CD14-positive monocyte (primary cell): ENCODE measurements at regions not wholly inside any gene's neighbourhood (a gene's known extent, or its start where the extent isn't known, plus 50 kb on each side); places are given as distances from the start of the nearest gene placed in this dataset.

ENCODE experiments used
- DNase-seq, 3 donors: peaks; one replicate each; pipeline ENCODE4 v3.0.0-alpha.2; 2011 to 2022
- H2AFZ ChIP-seq: 2 replicates; pipeline ENCODE4 v1.6.0; 2012; ENCODE audit warnings: mild to moderate bottlenecking, low read depth, low read length, inconsistent platforms; ENCODE audit not compliant: insufficient read depth, poor library complexity, severe bottlenecking
- H3K27ac ChIP-seq, 2 donors: 1 replicate in 1 of 2; 2 replicates in 1 of 2; pipeline ENCODE4 v1.5.1; 2012 to 2013; ENCODE audit warnings: low read length in 2 of 2, control low read depth in 1 of 2, inconsistent platforms in 1 of 2, low read depth in 1 of 2, mild to moderate bottlenecking in 1 of 2
- H3K27me3 ChIP-seq, 2 donors: one replicate each; pipeline versions ENCODE4 v1.6.0 to v1.6.1; 2011 to 2013; ENCODE audit warnings: low read length in 2 of 2; ENCODE audit not compliant: control insufficient read depth in 2 of 2, insufficient read depth in 2 of 2
- H3K36me3 ChIP-seq, 2 donors: replicated peaks in 1 of 2; 1 replicate in 1 of 2; 2 replicates in 1 of 2; pipeline versions ENCODE4 v1.5.1 to v1.6.1; 2012 to 2013; ENCODE audit warnings: low read length in 2 of 2, control low read depth in 1 of 2, inconsistent platforms in 1 of 2, mild to moderate bottlenecking in 1 of 2; ENCODE audit not compliant: insufficient read depth in 2 of 2, control insufficient read depth in 1 of 2
- H3K4me1 ChIP-seq, 2 donors: 1 replicate in 1 of 2; 2 replicates in 1 of 2; pipeline versions ENCODE4 v1.5.1 to v1.6.1; 2012 to 2013; ENCODE audit warnings: low read length in 2 of 2, control low read depth in 1 of 2, inconsistent platforms in 1 of 2, mild to moderate bottlenecking in 1 of 2, moderate library complexity in 1 of 2; ENCODE audit not compliant: insufficient read depth in 2 of 2, control insufficient read depth in 1 of 2
- H3K4me2 ChIP-seq: replicated peaks from 2 replicates; pipeline ENCODE3; 2012; ENCODE audit warnings: low read length, moderate library complexity, mild to moderate bottlenecking; ENCODE audit not compliant: poor library complexity, severe bottlenecking; ENCODE audit errors: extremely low read depth
- H3K4me3 ChIP-seq, 3 experiments: fragments of 200-600 bp in 1 of 3; sonication (generic) in 1 of 3; replicated peaks in 1 of 3; 1 replicate in 2 of 3; 2 replicates in 1 of 3; pipeline ENCODE4 v1.5.1; 2011 to 2013; ENCODE audit warnings: low read length in 3 of 3, mild to moderate bottlenecking in 3 of 3, control low read depth in 2 of 3, low read depth in 2 of 3, inconsistent platforms in 1 of 3, moderate library complexity in 1 of 3
- H3K79me2 ChIP-seq: 2 replicates; pipeline ENCODE4 v1.6.0; 2012; ENCODE audit warnings: mild to moderate bottlenecking, control low read depth, inconsistent platforms, low read length, moderate library complexity; ENCODE audit not compliant: insufficient read depth
- H3K9ac ChIP-seq: 2 replicates; pipeline ENCODE4 v1.6.0; 2017; ENCODE audit warnings: low read length, mild to moderate bottlenecking; ENCODE audit not compliant: insufficient read depth, poor library complexity, severe bottlenecking
- H3K9me3 ChIP-seq, 2 donors: replicated peaks in 1 of 2; 1 replicate in 1 of 2; 2 replicates in 1 of 2; pipeline versions ENCODE4 v1.5.1 to v1.6.1; 2012 to 2013; ENCODE audit warnings: low read length in 2 of 2, control low read depth in 1 of 2; ENCODE audit not compliant: control insufficient read depth in 1 of 2, insufficient read depth in 1 of 2
- H4K20me1 ChIP-seq: 2 replicates; pipeline ENCODE4 v1.6.0; 2012; ENCODE audit warnings: mild to moderate bottlenecking, low read length, control low read depth, moderate library complexity; ENCODE audit not compliant: insufficient read depth
- H3K27ac Mint-ChIP-seq, 7 donors: one replicate each; pipeline ENCODE4 v1.8.0; 2020; ENCODE audit warnings: mild to moderate bottlenecking in 7 of 7, mixed read lengths in 7 of 7, moderate library complexity in 6 of 7, inconsistent platforms in 2 of 7
- H3K27me3 Mint-ChIP-seq, 3 donors: one replicate each; pipeline ENCODE4 v1.8.0; 2021 to 2022; ENCODE audit warnings: low read depth in 3 of 3, mild to moderate bottlenecking in 3 of 3, mixed read lengths in 3 of 3, moderate library complexity in 3 of 3, inconsistent platforms in 1 of 3
- H3K36me3 Mint-ChIP-seq, 2 donors: one replicate each; pipeline ENCODE4 v1.8.0; 2020; ENCODE audit warnings: mixed read lengths in 2 of 2, inconsistent platforms in 1 of 2, mild to moderate bottlenecking in 1 of 2
- H3K4me1 Mint-ChIP-seq: one replicate; pipeline ENCODE4 v1.8.0; 2020; ENCODE audit warnings: mild to moderate bottlenecking, mixed read lengths
- H3K4me3 Mint-ChIP-seq, 2 donors: one replicate each; pipeline ENCODE4 v1.8.0; 2020; ENCODE audit warnings: mild to moderate bottlenecking in 2 of 2, mixed read lengths in 2 of 2, moderate library complexity in 1 of 2
- H3K9me3 Mint-ChIP-seq, 7 donors: one replicate each; pipeline ENCODE4 v1.8.0; 2020 to 2022; ENCODE audit warnings: mixed read lengths in 7 of 7, mild to moderate bottlenecking in 6 of 7, moderate library complexity in 6 of 7, inconsistent platforms in 2 of 7
- WGBS: methylation state at CpG from one replicate; pipeline ENCODE4 v1.1.5; 2013; ENCODE audit warnings: missing lambda C conversion rate; ENCODE audit not compliant: insufficient coverage; 5-methylcytosine and 5-hydroxymethylcytosine counted together
- intact Hi-C, 2 donors: fragments of 100-400 bp; cut with micrococcal nuclease; formaldehyde crosslinking; loops; one replicate each; pipeline versions ENCODE4 v1.15.0 to v1.15.1; 2023
- TF ChIP-seq, protein P1 (sequence below): fragments of 200-600 bp; IDR thresholded peaks from one replicate; pipeline ENCODE4 v1.8.0; 2022; ENCODE audit warnings: antibody characterized with exemption, mild to moderate bottlenecking

DNA sequence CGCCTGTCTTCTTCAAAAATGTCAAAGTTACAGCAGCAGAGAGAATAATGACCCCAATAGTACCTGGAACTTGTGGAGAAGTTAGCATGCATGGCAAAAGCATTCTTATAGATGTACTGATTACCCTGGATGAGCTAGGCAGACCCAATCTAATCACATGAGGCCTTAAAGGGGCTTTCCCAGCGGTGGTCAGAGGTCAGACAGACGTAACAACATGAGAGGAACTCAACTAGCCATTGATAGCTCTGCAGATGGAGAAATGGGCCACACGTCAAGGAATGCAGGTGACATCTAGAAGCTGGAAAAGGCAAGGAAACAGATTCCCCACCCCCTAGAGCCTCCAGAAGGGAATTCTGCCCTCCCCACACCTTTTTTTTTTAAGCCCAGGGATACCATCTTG lies 156.8 kb upstream of the ARID1B start:
- no peaks in the 10 kb centered on the region for H3K79me2 ChIP-seq
- H3K27me3 Mint-ChIP-seq, result peaks cover 0 to 6% (median 1%) of the 10 kb centered on the region in 3 donors
- H3K4me3 ChIP-seq, result no peak overlapping the region
- H3K27me3 ChIP-seq, result no peaks in the 10 kb centered on the region
- no peaks in the 10 kb centered on the region for H3K9me3 ChIP-seq
- H3K9ac ChIP-seq, result no peak overlapping the region
- DNase-seq, result no peak
- WGBS, result 100% methylated on average over 2 of the region's 4 CpGs
- no peak overlapping the region for H3K27ac Mint-ChIP-seq
- H3K36me3 Mint-ChIP-seq, result no peaks in the 10 kb centered on the region
- no peak overlapping the region for H3K4me3 Mint-ChIP-seq
- H3K4me1 Mint-ChIP-seq, result no peaks in the 10 kb centered on the region
- peaks cover 0 to 3% (median 2%) of the 10 kb centered on the region in 7 donors for H3K9me3 Mint-ChIP-seq
- H4K20me1 ChIP-seq, result no peaks in the 10 kb centered on the region
- no peaks in the 10 kb centered on the region for H3K36me3 ChIP-seq
- TF ChIP-seq, protein P1, sequence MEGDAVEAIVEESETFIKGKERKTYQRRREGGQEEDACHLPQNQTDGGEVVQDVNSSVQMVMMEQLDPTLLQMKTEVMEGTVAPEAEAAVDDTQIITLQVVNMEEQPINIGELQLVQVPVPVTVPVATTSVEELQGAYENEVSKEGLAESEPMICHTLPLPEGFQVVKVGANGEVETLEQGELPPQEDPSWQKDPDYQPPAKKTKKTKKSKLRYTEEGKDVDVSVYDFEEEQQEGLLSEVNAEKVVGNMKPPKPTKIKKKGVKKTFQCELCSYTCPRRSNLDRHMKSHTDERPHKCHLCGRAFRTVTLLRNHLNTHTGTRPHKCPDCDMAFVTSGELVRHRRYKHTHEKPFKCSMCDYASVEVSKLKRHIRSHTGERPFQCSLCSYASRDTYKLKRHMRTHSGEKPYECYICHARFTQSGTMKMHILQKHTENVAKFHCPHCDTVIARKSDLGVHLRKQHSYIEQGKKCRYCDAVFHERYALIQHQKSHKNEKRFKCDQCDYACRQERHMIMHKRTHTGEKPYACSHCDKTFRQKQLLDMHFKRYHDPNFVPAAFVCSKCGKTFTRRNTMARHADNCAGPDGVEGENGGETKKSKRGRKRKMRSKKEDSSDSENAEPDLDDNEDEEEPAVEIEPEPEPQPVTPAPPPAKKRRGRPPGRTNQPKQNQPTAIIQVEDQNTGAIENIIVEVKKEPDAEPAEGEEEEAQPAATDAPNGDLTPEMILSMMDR, result no peak
- no peak overlapping the region for H3K27ac ChIP-seq
- intact Hi-C loops, result no loop called here
- H3K4me1 ChIP-seq, result no peaks in the 10 kb centered on the region
- no peak overlapping the region for H2AFZ ChIP-seq
- H3K4me2 ChIP-seq, result no peak overlapping the region

DNA sequence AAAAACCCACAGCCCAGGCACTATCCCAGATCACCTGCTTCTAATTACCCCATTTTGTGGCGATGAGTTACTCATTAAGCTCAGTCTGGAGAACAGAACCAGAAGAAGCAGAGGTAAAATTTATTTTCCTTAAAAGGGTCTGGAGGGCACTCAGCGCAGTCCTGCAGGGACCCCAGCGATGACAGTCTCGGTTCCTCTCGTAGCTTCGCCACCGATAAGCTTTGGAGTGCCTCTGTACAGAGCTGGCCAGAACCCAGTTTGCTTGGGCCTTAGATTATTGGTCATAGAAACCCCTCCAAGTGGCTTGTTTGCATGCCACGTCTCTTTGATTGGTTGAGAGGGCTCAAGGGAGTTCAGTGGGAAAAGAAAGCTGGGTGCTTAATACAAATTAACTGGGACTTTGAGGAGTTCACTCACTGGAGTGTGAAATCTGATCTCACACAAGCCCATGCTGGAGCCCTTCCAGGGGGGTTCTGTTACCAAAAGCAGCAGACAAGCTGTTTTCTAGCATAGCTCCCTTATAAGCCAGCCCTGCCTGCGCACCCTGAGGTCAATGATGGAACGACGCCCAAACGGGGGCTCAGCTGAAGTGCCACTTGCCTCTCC lies 158.5 kb upstream of the ARID1B start:
- 95% methylated on average over 10 of the region's 12 CpGs for WGBS
- H2AFZ ChIP-seq, result no peak overlapping the region
- no peak overlapping the region for H3K4me2 ChIP-seq
- no peaks in the 10 kb centered on the region for H3K4me1 ChIP-seq
- H3K9ac ChIP-seq, result no peak overlapping the region
- H3K36me3 ChIP-seq, result no peaks in the 10 kb centered on the region
- H3K27me3 ChIP-seq, result no peaks in the 10 kb centered on the region
- intact Hi-C loops, result no loop called here
- H3K36me3 Mint-ChIP-seq, result no peaks in the 10 kb centered on the region
- H4K20me1 ChIP-seq, result no peaks in the 10 kb centered on the region
- peaks cover 8 to 17% (median 13%) of the 10 kb centered on the region in 7 donors for H3K9me3 Mint-ChIP-seq
- H3K79me2 ChIP-seq, result no peaks in the 10 kb centered on the region
- no peaks in the 10 kb centered on the region for H3K4me1 Mint-ChIP-seq
- TF ChIP-seq, protein P1, result no peak
- H3K9me3 ChIP-seq, result peaks cover 5% of the 10 kb centered on the region in 2 donors
- no peak overlapping the region for H3K27ac Mint-ChIP-seq
- H3K27me3 Mint-ChIP-seq, result peaks cover 0 to 6% (median 1%) of the 10 kb centered on the region in 3 donors
- H3K27ac ChIP-seq, result no peak overlapping the region
- no peak overlapping the region for H3K4me3 Mint-ChIP-seq
- no peak for DNase-seq
- no peak overlapping the region for H3K4me3 ChIP-seq
